HEK293 (cell line): ENCODE measurements at regions not wholly inside any gene's neighbourhood (a gene's known extent, or its start where the extent isn't known, plus 50 kb on each side); places are given as distances from the start of the nearest gene placed in this dataset.

Source experiments
- CTCF ChIA-PET: fragments of 350-600 bp; formaldehyde crosslinking; extraction: SDS; loops from one replicate; lab custom pipeline; 2021; ENCODE audit warnings: antibody characterized with exemption; lab: Yijun Ruan, JAX
- POLR2A ChIA-PET: fragments of 300-600 bp; formaldehyde crosslinking; extraction: SDS; loops from one replicate; lab custom pipeline; 2020; ENCODE audit warnings: antibody characterized with exemption, inconsistent platforms; lab: Yijun Ruan, JAX
- H3K27ac ChIP-seq: fragments of 200-500 bp; sonication (Bioruptor generic); 2 replicates; pipeline ENCODE4 v1.5.1; 2014; ENCODE audit warnings: low read depth, low read length, control low read depth, inconsistent platforms; ENCODE audit errors: extremely low read depth
- H3K36me3 ChIP-seq, 2 experiments: fragments of 200-500 bp in 1 of 2; sonication (Bioruptor generic) in 1 of 2; 1 replicate in 1 of 2; 2 replicates in 1 of 2; pipeline ENCODE4 v1.5.1; 2014 to 2017; ENCODE audit warnings: inconsistent platforms in 2 of 2, low read length in 2 of 2; ENCODE audit not compliant: control insufficient read depth in 2 of 2, insufficient read depth in 1 of 2
- H3K4me1 ChIP-seq: fragments of 200-500 bp; sonication (Bioruptor generic); 2 replicates; pipeline ENCODE4 v1.5.1; 2014; ENCODE audit warnings: mild to moderate bottlenecking, low read length, inconsistent platforms; ENCODE audit not compliant: control insufficient read depth, insufficient read depth
- H3K4me3 ChIP-seq: 2 replicates; pipeline ENCODE4 v1.5.1; 2011; ENCODE audit warnings: low read depth, mild to moderate bottlenecking, control low read depth, low read length, moderate library complexity
- H3K9me3 ChIP-seq: fragments of 200-500 bp; sonication (Bioruptor generic); 2 replicates; pipeline ENCODE4 v1.5.1; 2014; ENCODE audit warnings: low read depth, low read length, inconsistent platforms; ENCODE audit not compliant: control insufficient read depth, insufficient read depth
- AEBP2 ChIP-seq: fragments of 450-650 bp; formaldehyde crosslinking; IDR thresholded peaks from 2 replicates; pipeline ENCODE4 v1.5.1; 2016; ENCODE audit warnings: missing biosample characterization, missing genetic modification characterization, borderline replicate concordance
- PRDM1 ChIP-seq: fragments of 450-650 bp; formaldehyde crosslinking; IDR thresholded peaks from 2 replicates; pipeline ENCODE4; 2016; ENCODE audit warnings: missing biosample characterization, missing genetic modification characterization
- PRDM2 ChIP-seq: fragments of 450-650 bp; formaldehyde crosslinking; IDR thresholded peaks from 2 replicates; pipeline ENCODE4 v1.5.1; 2016; ENCODE audit warnings: missing biosample characterization, missing genetic modification characterization, borderline replicate concordance
- SETDB1 ChIP-seq: IDR thresholded peaks from one replicate; pipeline ENCODE4 v1.6.1; 2017; ENCODE audit warnings: mild to moderate bottlenecking, low read length, moderate library complexity, mixed read lengths; ENCODE audit not compliant: insufficient read length
- ZBTB20 ChIP-seq: fragments of 450-650 bp; formaldehyde crosslinking; IDR thresholded peaks from 2 replicates; pipeline ENCODE4 v1.5.1; 2016; ENCODE audit warnings: missing biosample characterization, missing genetic modification characterization
- ZFP37 ChIP-seq: fragments of 450-650 bp; formaldehyde crosslinking; IDR thresholded peaks from 2 replicates; pipeline ENCODE4 v1.5.1; 2016; ENCODE audit warnings: missing biosample characterization, missing genetic modification characterization
- ZNF121 ChIP-seq: fragments of 450-650 bp; formaldehyde crosslinking; IDR thresholded peaks from 2 replicates; pipeline ENCODE4 v1.5.1; 2016; ENCODE audit warnings: missing biosample characterization, missing genetic modification characterization
- ZNF155 ChIP-seq: fragments of 450-650 bp; formaldehyde crosslinking; IDR thresholded peaks from 2 replicates; pipeline ENCODE4 v1.5.1; 2016; ENCODE audit warnings: missing biosample characterization, missing genetic modification characterization
- ZNF18 ChIP-seq: fragments of 450-650 bp; formaldehyde crosslinking; IDR thresholded peaks from 2 replicates; pipeline ENCODE4 v1.5.1; 2016; ENCODE audit warnings: missing biosample characterization, missing genetic modification characterization
- ZNF221 ChIP-seq: fragments of 450-650 bp; formaldehyde crosslinking; IDR thresholded peaks from 2 replicates; pipeline ENCODE4 v1.5.1; 2017; ENCODE audit warnings: missing biosample characterization, missing genetic modification characterization, borderline replicate concordance
- ZNF341 ChIP-seq: fragments of 450-650 bp; formaldehyde crosslinking; IDR thresholded peaks from 2 replicates; pipeline ENCODE4; 2016; ENCODE audit warnings: low read depth, missing biosample characterization, missing genetic modification characterization
- ZNF366 ChIP-seq: fragments of 450-650 bp; formaldehyde crosslinking; conservative IDR thresholded peaks from 2 replicates; pipeline ENCODE4 v1.5.1; 2016; ENCODE audit warnings: missing biosample characterization, missing genetic modification characterization
- ZNF423 ChIP-seq: fragments of 450-650 bp; formaldehyde crosslinking; IDR thresholded peaks from 2 replicates; pipeline ENCODE4 v1.5.1; 2016; ENCODE audit warnings: missing biosample characterization, missing genetic modification characterization
- ZNF513 ChIP-seq: fragments of 450-650 bp; IDR thresholded peaks from 2 replicates; pipeline ENCODE4 v1.5.1; 2018; ENCODE audit warnings: missing biosample characterization, missing genetic modification characterization
- ZNF549 ChIP-seq: fragments of 450-650 bp; IDR thresholded peaks from 2 replicates; pipeline ENCODE4 v1.5.1; 2018; ENCODE audit warnings: missing biosample characterization, missing genetic modification characterization, mild to moderate bottlenecking, inconsistent platforms, moderate library complexity
- ZSCAN16 ChIP-seq: fragments of 450-650 bp; formaldehyde crosslinking; IDR thresholded peaks from 2 replicates; pipeline ENCODE4 v1.5.1; 2016; ENCODE audit warnings: missing biosample characterization, missing genetic modification characterization
- ZSCAN18 ChIP-seq: fragments of 450-650 bp; formaldehyde crosslinking; IDR thresholded peaks from 2 replicates; pipeline ENCODE4 v1.5.1; 2016; ENCODE audit warnings: missing biosample characterization, missing genetic modification characterization

- no peak for TF ChIP-seq ZNF221 (tag by site-specific recombination)
- no peak for TF ChIP-seq ZNF423 (tag by site-specific recombination)
- TF ChIP-seq ZBTB20 (tag by site-specific recombination), result no peak
- no peak for TF ChIP-seq PRDM2 (tag by site-specific recombination)
- no peak for TF ChIP-seq ZNF155 (tag by site-specific recombination)
- no peak for TF ChIP-seq ZNF513 (tag by site-specific recombination)
- no peak for TF ChIP-seq ZNF341 (tag by site-specific recombination)
- TF ChIP-seq ZNF549 (tag by site-specific recombination), result no peak
- TF ChIP-seq SETDB1, result no peak
- TF ChIP-seq, all 188 proteins: peak for 0
- H3K27ac ChIP-seq, result no peak overlapping the region
- H3K4me3 ChIP-seq, result no peak overlapping the region
- CTCF ChIA-PET, result interaction anchor here (0.8 kb wide), 1 partner anchor 17 kb away, joined by 3 read pairs; no protein-coding TSS in a partner anchor
- POLR2A ChIA-PET, result no interaction called here
- H3K36me3 ChIP-seq, result no peaks in the 10 kb centered on the region
- no peaks in the 10 kb centered on the region for H3K9me3 ChIP-seq
- peaks cover 3% of the 10 kb centered on the region; the same call in 1 of the 2 replicates for H3K4me1 ChIP-seq
Observed at GRCh38 chr1:212225416-212225815, 59.8 kb upstream of the PPP2R5A start.

- H3K9me3 ChIP-seq, result no peaks in the 10 kb centered on the region
- H3K4me3 ChIP-seq, result no peak overlapping the region
- no peak overlapping the region for H3K27ac ChIP-seq
- H3K4me1 ChIP-seq, result peaks cover 3% of the 10 kb centered on the region; the same call in 1 of the 2 replicates
- ChIA-PET CTCF (interaction anchor here (0.6 to 0.8 kb wide), 2 partner anchors 18 to 106 kb away, joined by 3 read pairs; no protein-coding TSS in a partner anchor), POLR2A (no interaction called here)
- no peaks in the 10 kb centered on the region for H3K36me3 ChIP-seq
- no peak for TF ChIP-seq PRDM1 (tag by site-specific recombination)
- TF ChIP-seq ZNF513 (tag by site-specific recombination), result no peak
- no peak for TF ChIP-seq ZNF121 (tag by site-specific recombination)
- no peak for TF ChIP-seq AEBP2 (tag by site-specific recombination)
- TF ChIP-seq ZNF18 (tag by site-specific recombination), result no peak
- no peak for TF ChIP-seq ZFP37 (tag by site-specific recombination)
- TF ChIP-seq ZSCAN18 (tag by site-specific recombination), result no peak
- TF ChIP-seq ZSCAN16 (tag by site-specific recombination), result no peak
- TF ChIP-seq ZNF366 (tag by site-specific recombination), result no peak
Observed at GRCh38 chr1:212225871-212226302, 59.3 kb upstream of the PPP2R5A start.
